ENCODE measurements at regions not wholly inside any gene's neighbourhood (a gene's known extent, or its start where the extent isn't known, plus 50 kb on each side); places are given as distances from the start of the nearest gene placed in this dataset.

DNA sequence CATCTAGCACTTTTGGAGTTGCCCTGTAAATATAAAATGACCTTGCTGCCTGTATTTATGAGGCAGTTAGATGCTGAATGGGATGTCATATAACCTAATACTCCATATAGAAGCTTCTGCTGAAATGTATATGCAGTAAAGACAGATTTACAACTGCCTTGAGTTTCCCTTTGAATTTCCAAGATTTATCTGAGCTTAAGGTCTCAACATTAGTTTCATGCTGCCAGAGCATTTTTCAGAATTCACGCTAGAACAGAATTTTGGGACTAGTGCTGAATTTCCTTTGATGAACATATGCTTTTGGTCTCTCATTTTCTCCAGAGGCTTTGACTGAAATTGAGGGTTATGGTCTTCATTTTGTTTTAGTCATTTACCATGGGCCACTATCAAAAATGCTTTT, 254.7 kb upstream of the FANCL start:
- Histone ChIP-seq H3K27ac (ENCODE audit: low read length) (no peak overlapping the region), H3K4me1 (ENCODE audit: control insufficient read depth, insufficient read depth, low read length) (no peaks in the 10 kb centered on the region), H3K27me3 (ENCODE audit: control insufficient read depth in 1 of 2, insufficient read depth in 2 of 2, low read length in 2 of 2) (no peaks in the 10 kb centered on the region), H3K9me3 (ENCODE audit: control insufficient read depth in 2 of 2, low read length in 2 of 2) (no peaks in the 10 kb centered on the region), H3K4me3 (ENCODE audit: low read length in 2 of 2) (no peak overlapping the region), H3K9ac (ENCODE audit: low read length in 2 of 2) (no peak overlapping the region), H3K36me3 (ENCODE audit: control insufficient read depth in 2 of 2, insufficient read depth in 2 of 2, low read length in 2 of 2) (no peaks in the 10 kb centered on the region)

DNA sequence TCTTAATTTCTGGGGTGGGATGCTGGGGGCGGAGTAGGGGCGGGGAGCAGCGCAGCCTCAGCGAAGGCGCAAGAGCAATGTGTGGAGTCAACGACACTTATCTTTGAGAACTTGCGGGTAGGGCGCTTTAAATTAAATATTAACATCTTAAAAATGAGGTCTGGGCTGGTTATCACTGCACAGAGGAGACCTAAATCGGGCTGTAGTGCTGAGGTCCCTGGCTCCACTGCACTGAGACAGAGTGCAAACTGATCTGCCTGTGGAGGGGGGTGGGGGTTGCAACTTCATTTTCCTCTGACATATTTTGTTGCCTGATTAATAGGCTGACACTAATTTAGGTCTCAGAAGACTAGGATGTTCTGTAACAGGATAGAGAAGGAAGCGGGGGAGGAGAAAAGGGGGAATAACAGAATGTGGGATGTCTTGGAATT, 253.0 kb upstream of the FANCL start:
- no peaks in the 10 kb centered on the region for H3K4me1 ChIP-seq (ENCODE audit: control insufficient read depth, insufficient read depth, low read length)
- H3K4me3 ChIP-seq (ENCODE audit: low read length in 2 of 2): no peak overlapping the region
- no peaks in the 10 kb centered on the region for H3K9me3 ChIP-seq (ENCODE audit: control insufficient read depth in 2 of 2, low read length in 2 of 2)
- H3K27me3 ChIP-seq (ENCODE audit: control insufficient read depth in 1 of 2, insufficient read depth in 2 of 2, low read length in 2 of 2): no peaks in the 10 kb centered on the region
- no peaks in the 10 kb centered on the region for H3K36me3 ChIP-seq (ENCODE audit: control insufficient read depth in 2 of 2, insufficient read depth in 2 of 2, low read length in 2 of 2)
- H3K9ac ChIP-seq (ENCODE audit: low read length in 2 of 2): no peak overlapping the region
- H3K27ac ChIP-seq (ENCODE audit: low read length): no peak overlapping the region

DNA sequence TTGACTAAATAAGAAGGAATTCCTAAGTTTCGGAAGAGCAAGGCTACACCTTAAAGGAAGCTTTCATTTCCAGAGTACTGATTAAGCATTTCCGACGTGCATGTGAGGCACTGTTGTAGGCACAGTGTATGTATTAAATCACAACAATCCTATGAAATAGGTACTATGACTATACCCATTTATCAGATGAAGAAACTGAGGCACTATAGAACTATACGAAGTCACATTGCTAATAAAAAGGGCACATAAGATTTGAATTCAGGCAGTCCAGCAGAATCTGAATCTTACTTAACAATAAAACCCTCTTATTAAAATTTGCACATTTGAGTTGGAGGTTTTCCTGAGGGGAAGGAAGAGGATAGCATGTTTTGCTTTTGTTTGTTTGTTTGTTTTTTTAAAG, 243.5 kb upstream of the FANCL start:
- no peaks in the 10 kb centered on the region for H3K9me3 ChIP-seq (ENCODE audit: control insufficient read depth in 2 of 2, low read length in 2 of 2)
- no peak overlapping the region for H3K27ac ChIP-seq (ENCODE audit: low read length)
- no peaks in the 10 kb centered on the region for H3K27me3 ChIP-seq (ENCODE audit: control insufficient read depth in 1 of 2, insufficient read depth in 2 of 2, low read length in 2 of 2)
- no peaks in the 10 kb centered on the region for H3K36me3 ChIP-seq (ENCODE audit: control insufficient read depth in 2 of 2, insufficient read depth in 2 of 2, low read length in 2 of 2)
- no peaks in the 10 kb centered on the region for H3K4me1 ChIP-seq (ENCODE audit: control insufficient read depth, insufficient read depth, low read length)
- no peak overlapping the region for H3K9ac ChIP-seq (ENCODE audit: low read length in 2 of 2)
- no peak overlapping the region for H3K4me3 ChIP-seq (ENCODE audit: low read length in 2 of 2)

DNA sequence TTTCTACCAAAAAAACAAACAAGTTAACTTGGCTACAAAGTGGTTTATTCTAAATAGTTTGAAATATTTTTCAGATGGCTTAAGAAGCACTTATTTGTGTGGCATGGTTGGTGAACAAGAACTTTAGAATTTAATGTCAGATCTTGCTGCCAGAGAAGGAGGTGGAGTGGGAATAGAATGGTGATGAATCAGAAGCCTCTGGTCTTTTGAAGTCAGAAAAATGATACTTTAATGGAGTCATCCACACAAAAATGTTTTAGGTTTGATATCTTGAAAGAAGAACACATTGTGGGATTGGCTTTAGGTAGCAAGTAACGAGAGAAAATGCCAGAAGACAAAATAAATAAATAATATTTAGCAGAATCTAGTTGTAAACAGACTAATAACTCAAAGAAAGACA, 243.1 kb upstream of the FANCL start:
- no peak overlapping the region for H3K9ac ChIP-seq (ENCODE audit: low read length in 2 of 2)
- H3K4me1 ChIP-seq (ENCODE audit: control insufficient read depth, insufficient read depth, low read length): no peaks in the 10 kb centered on the region
- no peaks in the 10 kb centered on the region for H3K36me3 ChIP-seq (ENCODE audit: control insufficient read depth in 2 of 2, insufficient read depth in 2 of 2, low read length in 2 of 2)
- no peak overlapping the region for H3K4me3 ChIP-seq (ENCODE audit: low read length in 2 of 2)
- no peaks in the 10 kb centered on the region for H3K9me3 ChIP-seq (ENCODE audit: control insufficient read depth in 2 of 2, low read length in 2 of 2)
- H3K27ac ChIP-seq (ENCODE audit: low read length): no peak overlapping the region
- H3K27me3 ChIP-seq (ENCODE audit: control insufficient read depth in 1 of 2, insufficient read depth in 2 of 2, low read length in 2 of 2): no peaks in the 10 kb centered on the region

DNA sequence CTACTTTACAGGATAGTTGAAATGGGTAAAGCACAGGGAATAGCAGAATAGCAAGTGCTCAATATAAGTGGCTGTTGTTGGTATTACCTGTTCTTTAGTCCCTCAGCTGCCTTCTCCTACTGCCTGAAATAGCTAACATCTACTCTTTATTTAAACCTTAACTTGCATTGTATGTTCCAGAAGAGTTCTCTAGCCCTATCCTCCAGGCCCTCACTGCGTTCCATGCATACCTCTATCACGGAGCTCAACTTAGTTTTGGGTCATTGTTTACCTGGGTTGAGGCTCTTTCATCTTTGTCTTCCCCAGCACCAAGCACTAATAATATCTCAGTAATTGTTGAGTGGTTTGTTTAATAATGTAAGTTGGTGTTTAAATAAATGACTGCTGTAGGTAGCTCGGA, 242.2 kb upstream of the FANCL start:
- Histone ChIP-seq H3K4me3 (ENCODE audit: low read length in 2 of 2) (no peak overlapping the region), H3K36me3 (ENCODE audit: control insufficient read depth in 2 of 2, insufficient read depth in 2 of 2, low read length in 2 of 2) (no peaks in the 10 kb centered on the region), H3K9ac (ENCODE audit: low read length in 2 of 2) (no peak overlapping the region), H3K27ac (ENCODE audit: low read length) (no peak overlapping the region), H3K9me3 (ENCODE audit: control insufficient read depth in 2 of 2, low read length in 2 of 2) (no peaks in the 10 kb centered on the region), H3K4me1 (ENCODE audit: control insufficient read depth, insufficient read depth, low read length) (no peaks in the 10 kb centered on the region), H3K27me3 (ENCODE audit: control insufficient read depth in 1 of 2, insufficient read depth in 2 of 2, low read length in 2 of 2) (no peaks in the 10 kb centered on the region)

DNA sequence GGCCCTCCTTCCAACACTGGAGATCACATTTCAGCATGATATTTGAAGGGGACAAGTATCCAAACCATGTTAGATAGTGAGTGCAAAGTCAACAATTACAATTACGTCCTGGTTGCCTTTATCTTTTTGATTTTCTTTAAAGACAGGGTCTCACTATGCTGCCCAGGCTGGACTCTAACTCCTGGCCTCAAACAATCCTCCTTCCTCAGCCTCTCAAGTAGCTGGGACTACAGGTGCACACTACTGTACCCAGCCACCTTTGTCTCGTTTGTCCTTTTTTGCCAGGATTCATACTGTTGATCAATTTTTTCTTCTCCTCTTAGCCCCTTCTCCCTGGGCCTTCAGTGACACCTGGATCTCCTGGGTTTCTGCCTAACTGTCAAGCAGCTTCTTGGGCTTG, 240.5 kb upstream of the FANCL start:
- Histone ChIP-seq H3K27ac (ENCODE audit: low read length) (no peak overlapping the region), H3K4me3 (ENCODE audit: low read length in 2 of 2) (no peak overlapping the region), H3K27me3 (ENCODE audit: control insufficient read depth in 1 of 2, insufficient read depth in 2 of 2, low read length in 2 of 2) (no peaks in the 10 kb centered on the region), H3K4me1 (ENCODE audit: control insufficient read depth, insufficient read depth, low read length) (no peaks in the 10 kb centered on the region), H3K9ac (ENCODE audit: low read length in 2 of 2) (no peak overlapping the region), H3K36me3 (ENCODE audit: control insufficient read depth in 2 of 2, insufficient read depth in 2 of 2, low read length in 2 of 2) (no peaks in the 10 kb centered on the region), H3K9me3 (ENCODE audit: control insufficient read depth in 2 of 2, low read length in 2 of 2) (no peaks in the 10 kb centered on the region)

DNA sequence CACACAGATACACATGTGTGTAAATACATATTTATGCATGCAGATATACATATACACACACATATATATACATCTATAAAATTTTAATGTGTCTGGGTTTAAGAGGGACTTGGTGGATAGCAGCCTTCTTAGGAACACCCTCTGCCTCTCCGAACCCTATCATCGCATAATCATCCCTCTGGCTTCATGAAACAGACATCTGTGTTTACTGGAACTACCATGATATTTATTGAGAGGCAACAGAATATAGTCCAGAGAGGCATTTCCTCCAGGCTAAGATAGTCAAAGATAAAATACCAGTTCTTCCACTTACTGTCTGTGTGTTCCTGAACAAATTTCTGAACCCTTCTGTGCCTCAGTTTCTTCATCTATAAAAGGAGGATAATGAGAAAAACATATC, 239.0 kb upstream of the FANCL start:
- Histone ChIP-seq H3K36me3 (ENCODE audit: control insufficient read depth in 2 of 2, insufficient read depth in 2 of 2, low read length in 2 of 2) (no peaks in the 10 kb centered on the region), H3K4me3 (ENCODE audit: low read length in 2 of 2) (no peak overlapping the region), H3K9ac (ENCODE audit: low read length in 2 of 2) (no peak overlapping the region), H3K4me1 (ENCODE audit: control insufficient read depth, insufficient read depth, low read length) (no peaks in the 10 kb centered on the region), H3K9me3 (ENCODE audit: control insufficient read depth in 2 of 2, low read length in 2 of 2) (no peaks in the 10 kb centered on the region), H3K27ac (ENCODE audit: low read length) (no peak overlapping the region), H3K27me3 (ENCODE audit: control insufficient read depth in 1 of 2, insufficient read depth in 2 of 2, low read length in 2 of 2) (no peaks in the 10 kb centered on the region)

DNA sequence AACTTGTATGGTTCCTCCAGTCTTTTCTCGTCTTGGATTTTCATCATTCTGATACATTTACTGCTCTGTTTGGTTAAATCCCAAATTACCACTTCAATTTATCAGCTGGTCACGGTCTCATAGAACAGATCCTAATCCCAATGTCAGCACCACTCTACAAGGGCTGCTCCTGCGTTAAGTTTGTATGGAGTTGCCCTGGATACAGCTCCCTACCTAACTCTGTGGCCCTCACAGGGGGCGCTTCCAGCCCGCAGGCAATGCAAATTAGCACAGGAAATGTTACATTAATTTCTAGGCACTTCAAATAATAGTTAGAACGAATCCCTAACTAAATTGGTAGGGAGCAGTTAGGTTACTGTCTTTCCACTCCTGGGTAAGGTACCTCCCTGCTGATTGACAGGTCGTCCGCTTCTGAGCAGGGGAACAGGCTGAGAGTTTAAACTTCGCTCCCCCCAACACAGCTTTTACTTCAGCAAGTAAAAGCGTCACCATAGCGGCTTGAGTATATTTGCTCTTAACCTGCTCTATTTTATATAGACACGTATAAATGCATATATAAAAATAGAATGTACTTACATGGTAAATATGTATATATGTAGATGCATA, 238.5 kb upstream of the FANCL start:
- Histone ChIP-seq H3K27ac (ENCODE audit: low read length) (no peak overlapping the region), H3K4me3 (ENCODE audit: low read length in 2 of 2) (no peak overlapping the region), H3K4me1 (ENCODE audit: control insufficient read depth, insufficient read depth, low read length) (no peaks in the 10 kb centered on the region), H3K9me3 (ENCODE audit: control insufficient read depth in 2 of 2, low read length in 2 of 2) (no peaks in the 10 kb centered on the region), H3K36me3 (ENCODE audit: control insufficient read depth in 2 of 2, insufficient read depth in 2 of 2, low read length in 2 of 2) (no peaks in the 10 kb centered on the region), H3K27me3 (ENCODE audit: control insufficient read depth in 1 of 2, insufficient read depth in 2 of 2, low read length in 2 of 2) (no peaks in the 10 kb centered on the region), H3K9ac (ENCODE audit: low read length in 2 of 2) (no peak overlapping the region)

DNA sequence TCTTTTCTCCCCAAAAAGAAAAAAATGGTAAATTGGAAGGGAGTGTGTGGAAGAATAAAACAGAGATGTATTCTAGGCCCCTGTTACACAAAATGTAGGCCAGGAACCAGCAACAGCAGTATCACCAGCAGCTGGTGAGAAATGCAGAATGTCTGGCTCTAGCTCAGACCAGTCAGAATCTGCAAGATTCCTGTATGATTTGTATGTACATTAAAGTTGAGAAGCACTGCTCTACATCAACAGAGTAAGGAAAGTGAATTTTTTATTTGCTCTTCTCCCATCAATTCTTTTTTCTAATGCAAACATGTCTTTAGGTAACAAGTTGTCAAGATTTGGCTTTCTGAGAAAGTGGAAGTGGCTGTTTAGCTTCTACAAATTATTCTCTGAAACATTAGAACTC, 235.4 kb upstream of the FANCL start:
- Histone ChIP-seq H3K4me1 (ENCODE audit: control insufficient read depth, insufficient read depth, low read length) (no peaks in the 10 kb centered on the region), H3K9me3 (ENCODE audit: control insufficient read depth in 2 of 2, low read length in 2 of 2) (no peaks in the 10 kb centered on the region), H3K9ac (ENCODE audit: low read length in 2 of 2) (no peak overlapping the region), H3K27ac (ENCODE audit: low read length) (no peak overlapping the region), H3K27me3 (ENCODE audit: control insufficient read depth in 1 of 2, insufficient read depth in 2 of 2, low read length in 2 of 2) (no peaks in the 10 kb centered on the region), H3K4me3 (ENCODE audit: low read length in 2 of 2) (no peak overlapping the region), H3K36me3 (ENCODE audit: control insufficient read depth in 2 of 2, insufficient read depth in 2 of 2, low read length in 2 of 2) (no peaks in the 10 kb centered on the region)

DNA sequence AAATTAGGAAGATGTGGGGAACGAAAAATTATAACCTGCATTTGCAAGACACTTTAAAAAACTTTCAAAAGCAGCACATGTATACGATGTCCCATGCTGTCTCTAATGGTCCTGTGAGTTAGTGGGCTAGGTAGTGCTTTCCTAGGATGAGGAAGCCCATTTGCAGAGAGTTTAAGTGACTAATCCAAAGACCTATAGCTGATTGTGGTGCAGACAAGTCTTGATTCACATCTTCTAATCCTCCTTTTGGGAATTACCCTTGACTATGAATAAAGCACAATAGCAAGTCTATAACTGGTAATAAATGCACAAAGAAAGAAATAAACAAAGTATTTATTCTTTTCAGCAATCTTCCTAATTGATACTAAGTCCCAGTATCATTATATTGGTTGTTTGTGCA, 234.6 kb upstream of the FANCL start:
- H3K4me1 ChIP-seq (ENCODE audit: control insufficient read depth, insufficient read depth, low read length): no peaks in the 10 kb centered on the region
- H3K9me3 ChIP-seq (ENCODE audit: control insufficient read depth in 2 of 2, low read length in 2 of 2): no peaks in the 10 kb centered on the region
- H3K27me3 ChIP-seq (ENCODE audit: control insufficient read depth in 1 of 2, insufficient read depth in 2 of 2, low read length in 2 of 2): no peaks in the 10 kb centered on the region
- H3K36me3 ChIP-seq (ENCODE audit: control insufficient read depth in 2 of 2, insufficient read depth in 2 of 2, low read length in 2 of 2): no peaks in the 10 kb centered on the region
- H3K4me3 ChIP-seq (ENCODE audit: low read length in 2 of 2): no peak overlapping the region
- H3K9ac ChIP-seq (ENCODE audit: low read length in 2 of 2): no peak overlapping the region
- no peak overlapping the region for H3K27ac ChIP-seq (ENCODE audit: low read length)

DNA sequence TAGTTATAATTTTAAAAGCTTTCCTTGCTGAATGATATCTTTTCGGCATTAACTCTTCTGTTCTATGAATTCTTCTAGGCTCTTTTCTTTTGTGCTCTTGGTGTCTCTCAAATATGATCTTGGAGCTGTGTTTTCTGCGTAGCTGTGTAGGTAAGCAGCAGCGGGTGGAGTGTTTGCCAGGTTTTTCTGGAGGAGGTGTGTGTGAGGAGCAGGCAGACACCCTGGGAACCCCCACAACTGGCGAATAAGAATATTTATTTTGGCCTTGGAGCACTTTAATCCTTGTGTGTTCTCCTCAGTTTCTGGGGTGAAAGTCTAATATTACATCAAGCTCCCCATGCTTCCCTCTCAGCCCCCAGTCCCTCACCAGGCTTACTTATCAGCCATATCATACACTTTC, 232.0 kb upstream of the FANCL start:
- Histone ChIP-seq H3K9ac (ENCODE audit: low read length in 2 of 2) (no peak overlapping the region), H3K36me3 (ENCODE audit: control insufficient read depth in 2 of 2, insufficient read depth in 2 of 2, low read length in 2 of 2) (no peaks in the 10 kb centered on the region), H3K27ac (ENCODE audit: low read length) (no peak overlapping the region), H3K4me3 (ENCODE audit: low read length in 2 of 2) (no peak overlapping the region), H3K9me3 (ENCODE audit: control insufficient read depth in 2 of 2, low read length in 2 of 2) (no peaks in the 10 kb centered on the region), H3K4me1 (ENCODE audit: control insufficient read depth, insufficient read depth, low read length) (no peaks in the 10 kb centered on the region), H3K27me3 (ENCODE audit: control insufficient read depth in 1 of 2, insufficient read depth in 2 of 2, low read length in 2 of 2) (no peaks in the 10 kb centered on the region)
